MM.1S (cell line): ENCODE measurements at regions not wholly inside any gene's neighbourhood (a gene's known extent, or its start where the extent isn't known, plus 50 kb on each side); places are given as distances from the start of the nearest gene placed in this dataset.

Experiments
- DNase-seq: peaks from one replicate; pipeline ENCODE4 v3.0.0-alpha.2; 2015
- H2AFZ ChIP-seq: fragments of 300-600 bp; sonication (generic); 2 replicates; pipeline ENCODE4 v1.6.0; 2016; ENCODE audit warnings: antibody characterized with exemption, low read length
- H3F3A ChIP-seq: fragments of 300-600 bp; sonication (generic); 2 replicates; pipeline ENCODE4 v1.6.1; 2016; ENCODE audit warnings: mild to moderate bottlenecking, antibody characterized with exemption, low read length, moderate library complexity, mixed read lengths; ENCODE audit not compliant: insufficient read depth
- H3K27ac ChIP-seq: fragments of 300-600 bp; sonication (generic); 2 replicates; pipeline ENCODE4 v1.5.1; 2016; ENCODE audit warnings: mild to moderate bottlenecking, low read length
- H3K27me3 ChIP-seq: fragments of 300-600 bp; sonication (generic); replicated peaks from 2 replicates; pipeline ENCODE4 v1.6.0; 2016; ENCODE audit warnings: low read length; ENCODE audit not compliant: insufficient read depth
- H3K36me3 ChIP-seq: fragments of 300-600 bp; sonication (generic); replicated peaks from 2 replicates; pipeline ENCODE4 v1.6.1; 2016; ENCODE audit warnings: mild to moderate bottlenecking, low read length, mixed read lengths; ENCODE audit not compliant: insufficient read depth
- H3K4me1 ChIP-seq: fragments of 300-600 bp; sonication (generic); 2 replicates; pipeline ENCODE4 v1.6.1; 2016; ENCODE audit warnings: low read length, mixed read lengths
- H3K4me2 ChIP-seq: fragments of 300-600 bp; sonication (generic); 2 replicates; pipeline ENCODE4 v1.6.0; 2016; ENCODE audit warnings: low read depth, low read length
- H3K4me3 ChIP-seq: fragments of 300-600 bp; sonication (generic); 2 replicates; pipeline ENCODE4 v1.5.1; 2016; ENCODE audit warnings: low read length, mixed read lengths
- H3K79me2 ChIP-seq: fragments of 300-600 bp; sonication (generic); 2 replicates; pipeline ENCODE4 v1.6.1; 2016; ENCODE audit warnings: mixed run types, low read length, mixed read lengths
- H3K9ac ChIP-seq: fragments of 300-600 bp; sonication (generic); 2 replicates; pipeline ENCODE4 v1.6.1; 2016; ENCODE audit warnings: low read length, mixed read lengths
- H3K9me2 ChIP-seq: fragments of 300-600 bp; sonication (generic); replicated peaks from 2 replicates; pipeline ENCODE4 v1.6.1; 2016; ENCODE audit warnings: mild to moderate bottlenecking, low read length, mixed read lengths; ENCODE audit not compliant: insufficient read depth
- H3K9me3 ChIP-seq: fragments of 300-600 bp; sonication (generic); replicated peaks from 2 replicates; pipeline ENCODE4 v1.6.1; 2016; ENCODE audit warnings: mild to moderate bottlenecking, low read length, mixed read lengths; ENCODE audit not compliant: insufficient read depth
- H4K20me1 ChIP-seq: fragments of 300-600 bp; sonication (generic); 2 replicates; pipeline ENCODE4 v1.6.1; 2016; ENCODE audit warnings: mild to moderate bottlenecking, low read length, moderate library complexity, mixed read lengths; ENCODE audit not compliant: insufficient read depth
- CTCF ChIP-seq: fragments of 300-600 bp; sonication (generic); IDR thresholded peaks from 2 replicates; pipeline ENCODE4 v1.5.1; 2016; ENCODE audit warnings: antibody characterized with exemption, low read length, mixed read lengths
- EZH2 ChIP-seq: fragments of 300-600 bp; sonication (generic); optimal IDR thresholded peaks from 2 replicates; pipeline ENCODE3; 2017; ENCODE audit warnings: low read depth, mild to moderate bottlenecking, antibody characterized with exemption, low read length, mixed read lengths
- EZH2phosphoT487 ChIP-seq: fragments of 300-600 bp; sonication (generic); IDR thresholded peaks from 2 replicates; pipeline ENCODE4 v1.6.1; 2018; ENCODE audit warnings: antibody characterized with exemption, low read length

- Histone ChIP-seq H3K79me2 (no peaks in the 10 kb centered on the region), H3K4me2 (no peak overlapping the region), H3K9me3 (no peaks in the 10 kb centered on the region), H3K4me3 (no peak overlapping the region), H4K20me1 (no peaks in the 10 kb centered on the region), H3K4me1 (no peaks in the 10 kb centered on the region), H3K27ac (no peak overlapping the region), H2AFZ (no peak overlapping the region), H3K9ac (no peak overlapping the region), H3F3A (no peaks in the 10 kb centered on the region), H3K36me3 (no peaks in the 10 kb centered on the region), H3K27me3 (no peaks in the 10 kb centered on the region), H3K9me2 (no peaks in the 10 kb centered on the region)
- TF ChIP-seq CTCF = no peak
- TF ChIP-seq EZH2 = no peak
- TF ChIP-seq EZH2phosphoT487 = no peak
- DNase-seq = no peak
These were observed 237.9 kb downstream of the TAF11L14 start for GRCh38 chr5:17872204-17872603.

GRCh38 chr5:17878541-17878940, 244.3 kb downstream of the TAF11L14 start:
- Histone ChIP-seq H3K9me2 (no peaks in the 10 kb centered on the region), H3K79me2 (no peaks in the 10 kb centered on the region), H3K27ac (no peak overlapping the region), H3K9ac (no peak overlapping the region), H3K36me3 (no peaks in the 10 kb centered on the region), H3K4me1 (no peaks in the 10 kb centered on the region), H2AFZ (no peak overlapping the region), H3K4me3 (no peak overlapping the region), H3K27me3 (no peaks in the 10 kb centered on the region), H3F3A (no peaks in the 10 kb centered on the region), H3K4me2 (no peak overlapping the region), H3K9me3 (no peaks in the 10 kb centered on the region), H4K20me1 (no peaks in the 10 kb centered on the region)
- DNase-seq = no peak
- TF ChIP-seq EZH2 (no peak), EZH2phosphoT487 (no peak), CTCF (no peak)

GRCh38 chr5:17879276-17879675, 245.0 kb downstream of the TAF11L14 start:
- DNase-seq = no peak
- H3K36me3 ChIP-seq = no peaks in the 10 kb centered on the region
- no peaks in the 10 kb centered on the region for H3K9me3 ChIP-seq
- no peaks in the 10 kb centered on the region for H4K20me1 ChIP-seq
- H3K4me3 ChIP-seq = no peak overlapping the region
- no peak overlapping the region for H3K9ac ChIP-seq
- H3K27ac ChIP-seq = no peak overlapping the region
- no peaks in the 10 kb centered on the region for H3K9me2 ChIP-seq
- H3K27me3 ChIP-seq = no peaks in the 10 kb centered on the region
- H2AFZ ChIP-seq = no peak overlapping the region
- TF ChIP-seq EZH2phosphoT487 (no peak), EZH2 (no peak), CTCF (no peak)
- H3F3A ChIP-seq = no peaks in the 10 kb centered on the region
- H3K79me2 ChIP-seq = no peaks in the 10 kb centered on the region
- H3K4me1 ChIP-seq = no peaks in the 10 kb centered on the region
- no peak overlapping the region for H3K4me2 ChIP-seq
